SKM-1 (cell line): ENCODE measurements at regions not wholly inside any gene's neighbourhood (a gene's known extent, or its start where the extent isn't known, plus 50 kb on each side); places are given as distances from the start of the nearest gene placed in this dataset.
"Not testable (repeated sequence)": the region's sequence is repeated elsewhere in the genome, so short reads cannot be mapped to it uniquely, and the experiment has no call there.

Experiments
- DNase-seq: peaks from one replicate; lab custom pipeline; 2025; ENCODE audit not compliant: unreplicated experiment; lab: John Stamatoyannopoulos, UW

- DNase-seq, result not testable (repeated sequence)
These were observed 51.7 kb upstream of the PAXBP1 start for GRCh38 chr21:32823296-32823695.

DNA sequence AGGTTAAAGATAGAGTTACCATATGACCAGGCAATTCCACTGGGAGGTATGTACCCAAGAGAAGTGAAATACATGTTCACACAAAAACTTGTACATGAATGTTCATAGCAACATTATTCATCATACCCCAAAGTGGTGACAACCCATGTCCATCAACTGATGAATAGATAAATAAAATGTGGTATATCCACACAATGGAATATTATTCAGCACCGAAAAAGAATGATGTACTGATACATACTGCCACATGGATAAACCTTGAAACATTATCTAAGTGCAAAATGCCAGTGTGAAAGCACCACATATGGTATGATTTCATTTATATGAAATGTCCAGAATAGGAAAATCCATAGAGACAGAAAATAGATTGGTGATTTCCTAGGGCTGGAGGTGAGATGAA, 53.4 kb upstream of the PAXBP1 start:
- no peak for DNase-seq

- DNase-seq, result no peak
These were observed 55.0 kb upstream of the PAXBP1 start for GRCh38 chr21:32826329-32827167.

DNA sequence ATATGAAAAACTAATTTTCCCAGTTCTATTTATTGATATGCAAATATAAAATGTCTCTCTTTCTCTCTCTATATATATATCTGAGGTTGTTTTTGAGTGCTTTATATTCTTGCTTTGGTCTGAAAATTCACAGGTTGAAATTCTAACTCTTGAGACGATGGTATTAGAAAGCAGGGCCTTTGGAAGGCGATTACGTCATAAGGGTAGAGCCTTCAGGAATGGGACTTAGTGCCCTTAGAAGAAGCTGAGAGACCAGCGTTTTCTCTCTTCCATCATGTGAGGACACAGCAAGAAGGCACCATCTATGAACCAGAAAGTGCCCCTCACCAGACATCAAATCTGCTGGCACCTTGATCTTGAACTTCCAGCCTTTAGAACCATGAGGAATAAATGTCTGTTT, 57.4 kb upstream of the PAXBP1 start:
- DNase-seq, result no peak

GRCh38 chr21:32829504-32829903, 57.9 kb upstream of the PAXBP1 start:
- DNase-seq, result no peak

DNA sequence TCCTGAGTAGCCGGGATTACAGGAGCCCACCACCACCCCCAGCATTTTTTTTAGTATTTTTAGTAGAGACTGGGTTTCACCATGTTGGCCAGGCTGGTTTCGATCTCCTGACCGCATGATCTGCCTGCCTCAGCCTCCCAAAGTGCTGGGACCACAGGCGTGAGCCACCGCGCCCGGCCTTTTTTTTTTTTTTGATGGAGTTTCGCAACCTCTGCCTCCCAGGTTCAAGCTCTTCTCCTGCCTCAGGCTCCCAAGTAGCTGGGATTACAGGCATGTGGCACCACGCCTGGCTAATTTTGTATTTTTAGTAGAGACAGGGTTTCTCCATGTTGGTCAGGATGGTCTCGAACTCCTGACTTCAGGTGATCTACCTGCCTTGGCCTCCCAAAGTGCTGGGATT, 60.2 kb upstream of the PAXBP1 start:
- not testable (repeated sequence) for DNase-seq

GRCh38 chr21:32834211-32834915, 62.8 kb upstream of the PAXBP1 start:
- DNase-seq, result no peak

DNA sequence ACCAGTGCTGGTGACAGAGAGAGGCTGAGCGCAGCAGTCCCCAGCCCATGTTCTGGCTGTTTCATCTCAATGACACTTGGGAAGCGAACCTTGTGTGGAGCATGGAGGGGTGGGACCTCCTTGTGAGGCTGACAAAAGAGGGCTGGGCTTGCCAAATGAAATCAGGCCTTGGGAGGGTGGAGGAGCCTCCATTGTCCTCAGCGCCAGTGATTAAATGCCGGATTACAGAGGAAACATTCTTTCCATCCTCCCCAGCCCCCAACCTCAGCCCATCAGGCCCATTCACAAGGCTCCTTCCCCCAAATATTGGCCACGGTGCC, 63.3 kb upstream of the PAXBP1 start:
- no peak for DNase-seq

- no peak for DNase-seq
These were observed 70.6 kb upstream of the PAXBP1 start for GRCh38 chr21:32842146-32842545.

DNA sequence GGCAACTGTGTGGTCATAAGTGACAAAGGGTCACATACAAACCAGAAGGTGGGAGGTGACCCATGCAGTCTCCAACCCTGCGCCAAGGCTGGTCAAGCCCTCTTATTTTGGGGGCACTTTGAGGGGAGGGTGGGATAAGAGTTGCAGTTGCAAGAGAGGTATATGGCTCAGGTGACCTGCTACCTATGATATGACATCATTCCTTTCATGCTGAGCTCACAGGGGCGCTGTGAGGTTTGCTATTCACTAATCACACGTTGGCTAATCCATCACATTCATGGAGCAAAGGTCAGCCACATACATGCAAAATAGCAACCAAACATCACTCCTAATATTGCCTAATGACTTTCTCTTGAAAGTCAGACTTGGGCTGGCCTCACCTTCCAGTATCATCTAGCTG, 72.0 kb upstream of the PAXBP1 start:
- no peak for DNase-seq

DNA sequence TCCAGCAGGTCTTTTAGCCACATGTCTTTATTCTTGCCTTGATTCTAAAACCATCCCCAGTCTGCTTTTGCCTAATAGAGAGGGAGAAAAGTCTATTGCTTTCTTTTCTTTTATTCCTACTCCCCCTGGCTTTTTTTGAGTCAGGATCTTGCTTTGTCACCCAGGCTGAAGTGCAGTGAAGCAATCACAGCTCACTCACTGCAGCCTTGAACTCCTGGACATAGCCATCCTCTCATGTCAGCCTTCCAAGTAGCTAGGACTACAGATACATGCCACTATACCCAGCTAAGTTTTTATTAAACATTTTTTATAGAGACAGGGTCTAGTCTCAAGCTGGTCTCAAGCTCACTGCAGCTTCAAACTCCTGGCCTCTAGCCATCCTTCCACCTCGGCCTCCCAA, 72.5 kb upstream of the PAXBP1 start:
- no peak for DNase-seq

GRCh38 chr21:32844653-32845436, 73.3 kb upstream of the PAXBP1 start:
- no peak for DNase-seq

DNA sequence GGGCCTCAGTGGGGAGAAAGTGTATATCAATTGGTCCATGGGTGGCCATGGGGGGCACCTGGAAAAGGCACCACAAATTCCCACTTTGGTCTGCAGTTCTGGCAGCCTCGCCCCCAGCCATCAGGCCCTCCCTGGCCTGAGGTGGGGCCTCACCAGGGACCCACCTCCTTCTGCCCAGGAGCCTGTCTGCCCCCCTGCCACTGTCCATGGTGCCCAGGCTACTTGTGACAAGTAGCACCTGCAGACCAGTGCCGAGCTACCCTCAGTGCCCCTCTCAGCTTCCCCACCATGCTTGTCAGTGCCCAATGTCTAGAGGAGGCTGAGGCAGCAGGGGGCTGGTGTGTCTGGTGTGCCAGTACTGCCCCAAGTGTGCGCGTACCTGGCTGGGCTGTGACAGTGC, 87.1 kb upstream of the PAXBP1 start:
- DNase-seq, result no peak

DNA sequence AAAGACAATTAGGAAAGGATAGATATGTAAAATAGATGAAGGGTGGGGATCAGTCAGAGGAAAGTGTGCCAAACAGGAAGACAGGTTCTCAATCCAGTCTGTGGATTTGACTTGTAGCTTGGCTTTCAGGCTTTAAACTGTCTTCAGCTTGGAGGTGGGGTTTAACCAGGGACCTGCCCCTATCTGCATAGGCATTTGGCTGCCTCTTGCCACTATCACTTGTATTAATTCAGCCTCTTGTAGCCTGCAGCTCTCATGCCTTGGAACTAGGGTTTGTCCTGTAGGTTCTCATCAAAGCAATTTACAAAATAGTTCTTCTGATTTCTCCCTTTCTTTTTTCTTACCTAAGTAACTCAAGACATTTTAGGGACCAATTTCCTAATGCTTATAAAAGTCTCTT, 88.8 kb upstream of the PAXBP1 start:
- DNase-seq, result no peak

GRCh38 chr21:32861866-32862265, 90.3 kb upstream of the PAXBP1 start:
- DNase-seq, result no peak

DNA sequence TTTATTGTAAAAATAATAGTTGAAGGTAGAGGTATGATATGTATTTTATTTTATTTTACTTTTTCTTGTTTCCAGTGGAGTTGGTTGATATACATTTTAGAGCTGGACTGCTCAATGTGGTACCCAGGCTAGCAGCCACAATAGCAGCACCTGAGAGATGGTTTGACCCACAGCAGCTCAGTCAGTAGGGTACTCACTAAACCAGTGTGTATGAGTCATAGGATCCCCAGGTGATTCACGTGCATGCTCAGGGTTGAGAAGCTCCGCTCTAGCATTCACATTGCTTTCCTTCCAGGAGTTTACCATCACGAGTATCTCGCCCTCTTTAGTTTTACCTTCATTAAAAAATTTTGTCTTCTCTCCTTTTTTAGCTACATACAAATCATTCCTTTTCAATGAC, 96.0 kb upstream of the PAXBP1 start:
- DNase-seq, result no peak

DNA sequence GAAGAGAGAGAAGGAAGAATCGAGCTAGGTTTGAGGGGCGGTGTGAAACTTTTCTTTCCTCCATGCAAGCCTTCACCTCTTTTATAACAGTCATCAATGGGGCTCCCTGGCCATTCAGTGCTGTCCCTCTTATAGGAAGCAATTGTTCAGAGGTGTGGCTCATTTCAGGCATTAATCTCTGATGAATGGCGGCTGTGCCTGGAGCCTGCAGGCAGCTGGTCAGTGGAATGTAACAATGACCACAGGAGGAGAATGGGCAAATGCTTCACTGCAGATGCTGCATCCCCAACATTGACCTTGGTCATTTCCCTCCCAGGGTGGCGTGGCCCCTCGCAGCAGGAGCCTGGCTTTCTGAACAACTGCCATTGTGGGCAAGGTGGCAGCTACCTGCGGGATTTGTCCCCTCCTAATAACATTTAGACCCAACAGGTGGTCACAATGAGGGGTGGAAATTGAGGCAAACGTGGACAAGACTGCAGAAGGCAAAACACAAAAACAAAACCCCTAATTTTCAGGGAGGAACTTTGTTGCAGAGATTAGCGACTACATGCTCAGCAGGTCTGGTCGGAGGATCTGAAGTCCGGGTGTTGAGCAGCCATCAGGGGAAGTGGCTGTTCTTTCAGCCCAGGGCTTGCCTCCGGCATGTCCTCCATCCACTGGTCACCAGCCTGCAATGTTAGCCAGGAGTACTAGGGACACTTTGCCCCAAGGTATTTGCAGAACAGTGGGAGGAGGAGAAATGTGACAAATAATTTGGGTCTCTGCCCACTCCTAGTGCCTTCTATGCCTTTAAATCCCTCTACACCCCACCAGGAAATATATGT, 97.3 kb upstream of the PAXBP1 start:
- no peak for DNase-seq

- DNase-seq, result no peak
These were observed 97.9 kb upstream of the PAXBP1 start for GRCh38 chr21:32869459-32869858.

- no peak for DNase-seq
These were observed 104.9 kb upstream of the PAXBP1 start for GRCh38 chr21:32876426-32876825.

GRCh38 chr21:32877888-32878287, 106.3 kb upstream of the PAXBP1 start:
- not testable (repeated sequence) for DNase-seq

GRCh38 chr21:32878661-32879060, 107.1 kb upstream of the PAXBP1 start:
- no peak for DNase-seq
